HG03354 (cell line): ENCODE measurements at regions not wholly inside any gene's neighbourhood (a gene's known extent, or its start where the extent isn't known, plus 50 kb on each side); places are given as distances from the start of the nearest gene placed in this dataset.
A peak's percentile ranks its signal among the peaks of the same experiment; 100 is the strongest.

Experiments
- ATAC-seq: cut with Tn5 transposase; IDR thresholded peaks from one replicate; pipeline ENCODE4 v1.9.1; 2021; ENCODE audit warnings: mild to moderate bottlenecking; ENCODE audit not compliant: unreplicated experiment, poor library complexity, severe bottlenecking

DNA sequence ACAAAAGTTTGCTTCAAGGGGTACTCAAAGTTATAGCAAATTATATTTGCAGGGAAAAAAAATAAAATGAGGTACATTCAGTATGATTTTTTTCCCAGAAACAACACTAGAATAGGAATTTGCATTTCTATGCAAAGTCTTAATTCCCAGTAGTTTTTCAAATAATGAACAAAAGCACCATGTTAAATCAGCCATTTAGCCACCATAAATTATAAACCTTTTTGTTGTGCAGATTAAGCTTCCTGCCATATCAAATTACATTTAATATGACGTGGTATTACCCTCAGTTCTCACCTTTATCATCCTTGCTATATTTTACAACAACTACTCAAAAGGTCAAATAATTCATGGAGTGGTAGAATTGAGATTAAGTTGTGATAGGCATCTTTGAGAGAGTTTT lies 136.6 kb upstream of the FRY start:
- ATAC-seq, result no peak

DNA sequence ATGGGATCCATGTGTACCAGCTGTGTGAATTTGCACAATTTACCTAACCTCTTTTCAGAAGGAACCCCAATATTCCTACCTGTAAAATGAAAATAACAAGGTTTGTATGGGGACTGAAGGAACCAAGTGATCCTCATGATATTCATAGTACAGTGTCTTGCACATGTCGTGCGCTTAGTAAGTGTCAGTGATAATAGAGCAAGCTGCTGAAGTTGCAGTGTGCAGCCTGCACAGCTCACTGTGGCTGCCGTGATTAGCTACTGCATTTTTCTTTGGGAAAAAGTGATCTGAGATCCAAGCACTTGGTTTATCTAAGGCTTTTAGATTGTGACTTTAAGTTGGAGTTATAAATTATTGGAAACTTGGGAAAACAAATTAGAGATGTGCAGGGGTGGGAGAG lies 135.9 kb upstream of the FRY start:
- ATAC-seq, result no peak

GRCh38 chr13:31896427-31896826 lies 135.1 kb upstream of the FRY start:
- ATAC-seq, result peak; percentile 56

GRCh38 chr13:31898378-31899071 lies 133.0 kb upstream of the FRY start:
- no peak for ATAC-seq

- ATAC-seq, result no peak
Observed at GRCh38 chr13:31901985-31902384, 129.6 kb upstream of the FRY start.

DNA sequence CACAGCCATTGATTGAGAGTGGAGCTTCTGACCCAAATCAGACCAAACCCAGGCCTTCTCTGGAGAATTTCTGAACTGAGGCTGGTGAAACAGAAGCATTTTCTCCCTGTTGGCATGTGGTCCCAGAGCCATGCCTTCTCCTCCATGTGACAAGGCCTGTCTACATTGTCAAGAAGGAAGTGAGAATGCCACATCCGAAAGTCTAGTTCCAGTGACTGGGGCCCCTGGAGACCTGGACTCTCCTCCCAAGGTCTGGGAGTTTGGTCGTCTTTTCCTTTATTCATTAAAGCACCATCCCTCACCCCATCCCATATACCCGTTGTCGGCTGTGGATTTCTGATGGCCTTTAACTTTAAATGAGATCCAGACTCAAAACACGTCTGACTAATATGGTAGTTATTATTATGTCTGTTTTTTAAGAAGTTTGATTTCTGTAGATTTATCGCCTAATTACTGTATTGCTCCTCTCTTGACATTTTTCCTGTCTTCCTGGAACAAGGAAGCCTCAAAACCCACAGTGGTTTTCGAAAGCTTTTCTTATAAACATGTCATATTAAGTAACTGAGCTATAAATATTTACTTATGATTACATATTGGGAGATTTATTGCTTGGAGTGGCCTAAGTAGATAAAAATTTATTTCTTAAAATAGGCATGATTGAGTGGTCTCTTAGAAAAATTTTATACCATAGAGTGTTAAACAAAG lies 128.3 kb upstream of the FRY start:
- ATAC-seq, result no peak

DNA sequence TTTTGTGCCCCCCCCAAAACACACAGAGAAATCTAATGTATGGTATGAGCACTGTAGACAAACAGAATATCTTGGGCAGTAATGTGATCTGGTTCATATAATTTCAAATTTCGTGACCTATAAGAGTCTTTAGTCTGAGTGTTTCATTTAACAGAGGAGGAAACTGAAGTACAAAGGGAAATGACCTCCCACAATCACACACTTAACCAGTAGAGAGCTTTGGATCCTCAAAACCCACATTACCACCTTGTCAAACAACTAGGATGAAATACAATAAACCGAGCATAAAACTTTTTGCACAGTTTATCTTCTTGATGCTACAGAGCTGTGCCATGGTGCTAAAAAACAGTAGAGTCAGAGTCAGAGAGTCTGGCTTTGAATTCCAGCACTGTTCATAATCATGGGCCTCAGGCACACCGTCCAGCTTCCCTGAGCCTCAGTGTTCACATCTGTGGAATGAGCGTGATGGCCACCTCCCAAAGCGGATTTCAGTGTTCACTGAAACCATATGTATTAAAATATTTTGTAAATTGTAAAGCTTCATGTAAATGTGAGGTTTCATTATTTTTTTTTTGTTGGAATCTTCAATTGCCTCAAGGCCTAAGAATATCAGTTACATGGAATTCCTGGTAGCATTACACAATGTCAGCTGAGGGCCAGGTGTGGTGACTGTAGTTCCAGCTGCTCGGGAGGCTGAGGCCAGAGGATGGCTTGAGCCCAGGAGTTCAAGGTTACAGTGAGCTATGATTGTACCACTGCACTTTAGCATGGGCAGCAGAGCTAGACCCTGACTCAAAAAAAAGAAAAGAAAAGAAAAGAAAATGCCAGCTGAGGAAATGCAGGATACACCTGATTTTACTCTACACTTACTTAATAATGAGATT lies 126.4 kb upstream of the FRY start:
- ATAC-seq, result no peak

- no peak for ATAC-seq
Observed at GRCh38 chr13:31905961-31906360, 125.6 kb upstream of the FRY start.

DNA sequence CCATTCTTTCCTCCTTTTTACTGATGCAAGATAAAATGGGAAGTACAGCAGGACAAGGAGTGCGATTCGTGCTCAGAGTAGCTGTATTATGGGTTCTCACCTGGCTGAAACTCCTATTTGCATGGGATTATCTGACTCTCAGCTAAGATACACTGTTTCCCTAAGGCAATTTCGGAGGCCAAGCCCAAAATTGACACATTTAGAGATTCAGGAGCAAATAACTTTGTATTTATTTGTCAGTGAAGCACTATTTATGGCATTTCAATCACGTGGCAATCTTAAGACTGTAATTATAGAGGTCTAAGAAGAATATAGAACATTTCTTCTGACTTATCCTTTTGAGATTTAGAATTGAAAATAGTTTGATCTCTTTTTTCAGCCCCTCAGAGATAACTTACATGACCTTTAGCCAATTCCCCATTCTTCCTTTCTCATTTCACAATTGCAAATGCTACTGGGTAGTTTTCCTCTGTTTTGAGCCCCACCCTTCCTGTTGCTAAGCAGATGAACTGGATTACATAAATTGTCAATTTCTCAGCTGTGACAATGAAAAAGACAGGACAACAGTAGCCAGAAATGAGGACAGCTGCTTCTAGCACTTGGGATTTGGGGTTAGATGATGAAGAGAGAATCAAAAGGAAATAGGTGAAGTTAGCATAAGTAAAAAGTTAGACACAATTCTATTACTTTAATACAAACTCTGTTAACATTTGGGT lies 122.7 kb upstream of the FRY start:
- ATAC-seq, result no peak

DNA sequence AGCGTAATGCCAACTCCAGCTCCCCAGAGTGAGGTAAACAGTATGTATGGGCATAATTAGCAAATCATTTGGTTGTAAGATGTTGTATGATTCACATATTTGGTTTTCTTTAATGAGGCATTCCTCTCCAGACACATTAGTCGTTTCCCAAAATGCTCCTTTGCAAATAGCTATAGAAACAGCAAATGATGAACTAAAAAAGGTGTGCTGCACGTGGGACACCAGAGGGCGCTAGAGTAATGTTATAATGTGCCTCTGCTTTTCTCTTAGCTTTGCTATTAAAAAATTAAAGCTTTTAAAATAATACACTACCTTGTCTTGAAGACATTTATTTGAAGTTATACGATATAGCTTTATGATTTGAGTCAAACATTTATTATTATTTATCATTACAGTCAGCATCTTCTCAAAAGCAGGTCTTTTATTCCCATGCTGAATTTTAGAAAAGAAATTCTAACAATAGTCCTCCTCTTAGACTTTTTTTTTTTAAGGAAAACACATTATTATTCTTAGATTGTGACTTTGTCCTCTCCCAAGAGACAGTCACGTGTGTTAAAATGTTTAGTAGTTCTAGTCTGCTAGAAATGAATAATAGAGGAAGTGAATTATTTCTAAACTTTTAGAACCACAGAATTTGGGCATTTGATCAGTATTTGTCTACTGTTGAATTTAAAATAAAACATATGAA lies 121.6 kb upstream of the FRY start:
- ATAC-seq, result no peak

GRCh38 chr13:31910633-31911032 lies 120.9 kb upstream of the FRY start:
- no peak for ATAC-seq

GRCh38 chr13:31912647-31913401 lies 118.8 kb upstream of the FRY start:
- no peak for ATAC-seq

- no peak for ATAC-seq
Observed at GRCh38 chr13:31913459-31913858, 118.1 kb upstream of the FRY start.

GRCh38 chr13:31914843-31915242 lies 116.7 kb upstream of the FRY start:
- ATAC-seq, result no peak

DNA sequence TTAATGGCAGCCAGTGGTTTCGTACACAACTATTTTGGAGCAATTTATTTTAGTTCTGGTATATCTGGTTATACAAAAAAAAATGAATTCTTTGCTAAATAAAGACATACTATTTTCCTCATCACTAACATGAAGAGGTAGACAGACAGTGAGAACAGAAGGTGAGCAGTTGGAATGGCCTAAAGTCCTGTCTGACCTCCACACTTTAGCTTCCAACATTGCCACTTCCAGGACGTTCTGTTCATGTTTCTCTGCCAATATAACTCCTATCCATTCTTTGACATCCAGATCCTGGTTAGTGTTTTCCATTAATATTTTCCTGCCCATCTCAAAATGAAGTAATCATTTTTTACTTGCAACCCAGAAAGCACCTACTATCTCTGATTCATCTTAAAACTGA lies 112.9 kb upstream of the FRY start:
- ATAC-seq, result no peak

DNA sequence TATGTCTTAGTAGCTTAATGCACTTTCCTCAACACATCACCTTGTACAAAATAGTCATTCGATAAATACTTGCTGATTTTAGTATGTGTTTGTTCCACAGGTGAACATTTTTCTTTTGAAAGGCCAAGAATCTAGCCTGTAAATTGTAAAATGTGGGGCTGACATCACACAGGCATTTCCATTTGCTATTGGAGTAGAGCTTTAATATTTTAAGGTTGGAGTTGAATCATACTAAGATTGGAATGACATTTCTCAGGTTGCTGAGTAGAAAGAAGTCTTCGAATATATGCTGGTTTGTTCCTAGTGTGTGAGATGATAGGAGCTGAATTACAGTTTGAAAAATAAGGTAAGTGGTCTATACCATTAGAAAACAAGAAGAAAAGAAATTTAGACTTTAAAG lies 112.3 kb upstream of the FRY start:
- no peak for ATAC-seq

GRCh38 chr13:31919971-31920726 lies 111.4 kb upstream of the FRY start:
- ATAC-seq, result no peak

- no peak for ATAC-seq
Observed at GRCh38 chr13:31920727-31921100, 110.9 kb upstream of the FRY start.
